Lung (tissue), 11 donors: ENCODE measurements at regions not wholly inside any gene's neighbourhood (a gene's known extent, or its start where the extent isn't known, plus 50 kb on each side); places are given as distances from the start of the nearest gene placed in this dataset.

Source experiments
- ATAC-seq: fragments of 200-7000 bp; cut with Tn5 transposase; one replicate; pipeline ENCODE4 v1.9.1; 2020; ENCODE audit warnings: moderate number of reproducible peaks; ENCODE audit not compliant: insufficient read depth, low FRiP score
- DNase-seq, 3 donors: peaks; one replicate each; pipeline ENCODE4 v3.0.0-alpha.2; 2013 to 2017
- H3K27ac ChIP-seq, 2 donors: one replicate each; pipeline ENCODE4 v1.5.1; 2013; ENCODE audit warnings: mild to moderate bottlenecking in 2 of 2, moderate library complexity in 2 of 2, control low read depth in 1 of 2, inconsistent platforms in 1 of 2, low read depth in 1 of 2, low read length in 1 of 2
- H3K27me3 ChIP-seq, 3 donors: one replicate each; pipeline ENCODE4 v1.5.1; 2013; ENCODE audit warnings: low read length in 2 of 3; ENCODE audit not compliant: control insufficient read depth in 3 of 3, insufficient read depth in 3 of 3
- H3K36me3 ChIP-seq, 4 donors: one replicate each; pipeline ENCODE4 v1.5.1; 2013; ENCODE audit warnings: low read length in 4 of 4, mild to moderate bottlenecking in 1 of 4, moderate library complexity in 1 of 4; ENCODE audit not compliant: control insufficient read depth in 4 of 4, insufficient read depth in 4 of 4
- H3K4me1 ChIP-seq, 5 donors: one replicate each; pipeline ENCODE4 v1.5.1; 2013; ENCODE audit warnings: low read length in 5 of 5, mild to moderate bottlenecking in 2 of 5, moderate library complexity in 1 of 5; ENCODE audit not compliant: control insufficient read depth in 5 of 5, insufficient read depth in 5 of 5
- H3K4me3 ChIP-seq: one replicate; pipeline ENCODE4 v1.5.1; 2013; ENCODE audit warnings: mild to moderate bottlenecking, control low read depth, moderate library complexity
- H3K9ac ChIP-seq, 2 donors: one replicate each; pipeline ENCODE4 v1.5.1; 2013; ENCODE audit warnings: low read length in 2 of 2, control low read depth in 1 of 2; ENCODE audit not compliant: insufficient read depth in 1 of 2
- H3K9me3 ChIP-seq, 4 donors: one replicate each; pipeline ENCODE4 v1.5.1; 2013; ENCODE audit warnings: low read length in 3 of 4, mild to moderate bottlenecking in 1 of 4, moderate library complexity in 1 of 4; ENCODE audit not compliant: control insufficient read depth in 4 of 4, insufficient read depth in 3 of 4
- CTCF ChIP-seq: IDR thresholded peaks from 2 replicates; pipeline ENCODE4 v1.5.1; 2012; ENCODE audit warnings: mild to moderate bottlenecking; ENCODE audit errors: control extremely low read depth, extremely low read depth
- WGBS, 2 donors: extraction: QIAGEN DNeasy Blood & Tissue Kit; methylation state at CpG; one replicate each; pipeline ENCODE4 v1.1.7; 2013; 5-methylcytosine and 5-hydroxymethylcytosine counted together
- donor health status: control.
- donor health status: control.
- donor health status: Bipolar disorder and iron deficiency.
- donor health status: healthy.
- donor health status: DM: yes; HTN: yes; CAD: no.

- no peak for TF ChIP-seq CTCF
- Histone ChIP-seq H3K36me3 (no peaks in the 10 kb centered on the region), H3K9me3 (peaks cover 0 to 4% (median 0%) of the 10 kb centered on the region in 4 donors), H3K27me3 (no peaks in the 10 kb centered on the region), H3K4me3 (no peak overlapping the region), H3K9ac (no peak overlapping the region), H3K4me1 (no peaks in the 10 kb centered on the region), H3K27ac (no peak overlapping the region)
- ATAC-seq (no peak), DNase-seq (no peak)
- WGBS, 2 donors, result 93 to 94% methylated on average over 7 of the region's 7 CpGs
Observed at GRCh38 chr3:180325533-180325932, 276.4 kb upstream of the TTC14 start.

GRCh38 chr3:180325958-180326357 lies 276.0 kb upstream of the TTC14 start:
- DNase-seq (no peak), ATAC-seq (no peak)
- no peak for TF ChIP-seq CTCF
- H3K27me3 ChIP-seq, result no peaks in the 10 kb centered on the region
- H3K9me3 ChIP-seq, result peaks cover 0 to 4% (median 0%) of the 10 kb centered on the region in 4 donors
- H3K4me1 ChIP-seq, result no peaks in the 10 kb centered on the region
- H3K27ac ChIP-seq, result no peak overlapping the region
- no peaks in the 10 kb centered on the region for H3K36me3 ChIP-seq
- 76 to 81% methylated on average over 3 of the region's 3 CpGs for WGBS, 2 donors
- no peak overlapping the region for H3K9ac ChIP-seq
- H3K4me3 ChIP-seq, result no peak overlapping the region

- no peak overlapping the region for H3K4me3 ChIP-seq
- no peak for TF ChIP-seq CTCF
- DNase-seq (no peak), ATAC-seq (no peak)
- H3K4me1 ChIP-seq, result no peaks in the 10 kb centered on the region
- no peak overlapping the region for H3K9ac ChIP-seq
- no peak overlapping the region for H3K27ac ChIP-seq
- H3K27me3 ChIP-seq, result no peaks in the 10 kb centered on the region
- H3K9me3 ChIP-seq, result no peaks in the 10 kb centered on the region
- WGBS, 2 donors, result 67 to 73% methylated on average over 3 of the region's 3 CpGs
- H3K36me3 ChIP-seq, result no peaks in the 10 kb centered on the region
Observed at GRCh38 chr3:180329187-180329586, 272.8 kb upstream of the TTC14 start.

GRCh38 chr3:180329847-180330246 lies 272.1 kb upstream of the TTC14 start:
- H3K9me3 ChIP-seq, result no peaks in the 10 kb centered on the region
- no peaks in the 10 kb centered on the region for H3K27me3 ChIP-seq
- WGBS, 2 donors, result 76 to 85% methylated on average over 2 of the region's 2 CpGs
- H3K9ac ChIP-seq, result no peak overlapping the region
- TF ChIP-seq CTCF, result no peak
- no peaks in the 10 kb centered on the region for H3K4me1 ChIP-seq
- ATAC-seq, result no peak
- H3K36me3 ChIP-seq, result no peaks in the 10 kb centered on the region
- no peak for DNase-seq
- no peak overlapping the region for H3K27ac ChIP-seq
- H3K4me3 ChIP-seq, result no peak overlapping the region
